ENCODE measurements at regions not wholly inside any gene's neighbourhood (a gene's known extent, or its start where the extent isn't known, plus 50 kb on each side); places are given as distances from the start of the nearest gene placed in this dataset.

- TF ChIP-seq CTCF (IDR thresholded peaks at IDR 0.05) (no peak), POLR2A (IDR thresholded peaks at IDR 0.05) (no peak)
Measured at GRCh38 chr6:137378090-137378369, 116.2 kb downstream of the OLIG3 start.

Measured in ovary (tissue), 3 donors.